ENCODE measurements at regions not wholly inside any gene's neighbourhood (a gene's known extent, or its start where the extent isn't known, plus 50 kb on each side); places are given as distances from the start of the nearest gene placed in this dataset.
A peak's percentile ranks its signal among the peaks of the same experiment; 100 is the strongest.
"Not testable (repeated sequence)": the region's sequence is repeated elsewhere in the genome, so short reads cannot be mapped to it uniquely, and the experiment has no call there.

DNA sequence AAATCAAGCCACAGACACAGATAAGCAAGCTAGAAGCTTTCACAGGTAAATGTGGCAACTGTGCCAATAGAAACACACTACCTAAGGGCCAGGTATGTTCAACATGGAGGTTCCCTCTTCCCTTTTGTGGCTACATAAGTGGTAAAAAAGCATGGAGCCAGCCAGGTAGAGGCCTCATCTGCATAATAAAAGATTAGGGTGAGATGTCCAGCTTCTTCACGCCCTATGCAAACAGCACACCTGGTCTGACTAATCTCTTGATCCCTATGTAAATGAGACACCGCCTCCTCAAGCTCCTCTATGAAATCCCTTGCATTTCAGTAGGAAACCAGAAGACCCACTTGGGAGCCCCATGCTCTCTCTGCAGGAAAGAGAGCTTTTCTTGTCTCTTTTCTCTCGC lies 282.2 kb downstream of the NEBL start:
- DNase-seq, result no peak

GRCh38 chr10:20608503-20608902 lies 288.6 kb downstream of the NEBL start:
- no peak for DNase-seq

DNA sequence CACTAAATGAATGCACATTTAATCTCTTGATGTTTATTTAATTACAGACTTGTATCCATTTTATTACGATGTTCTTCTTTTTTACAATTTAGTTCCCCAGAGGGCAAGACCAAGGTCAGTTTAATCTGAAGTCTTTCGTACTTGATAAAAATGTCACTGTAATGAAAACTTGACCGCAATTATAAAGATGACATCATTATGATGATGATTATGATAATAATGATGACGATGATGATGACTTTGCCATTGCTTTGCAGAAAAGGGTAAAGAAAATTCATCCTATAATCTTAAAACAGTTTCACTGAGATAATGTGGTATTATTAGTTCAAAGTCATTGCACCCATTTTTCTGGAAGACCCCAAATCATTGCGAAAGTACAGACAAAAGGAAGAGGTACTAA lies 290.1 kb downstream of the NEBL start:
- DNase-seq, result no peak

- no peak for DNase-seq
Measured at GRCh38 chr10:20601941-20602461, 295.1 kb downstream of the NEBL start.

GRCh38 chr10:20598590-20598989 lies 298.5 kb downstream of the NEBL start:
- no peak for DNase-seq

DNA sequence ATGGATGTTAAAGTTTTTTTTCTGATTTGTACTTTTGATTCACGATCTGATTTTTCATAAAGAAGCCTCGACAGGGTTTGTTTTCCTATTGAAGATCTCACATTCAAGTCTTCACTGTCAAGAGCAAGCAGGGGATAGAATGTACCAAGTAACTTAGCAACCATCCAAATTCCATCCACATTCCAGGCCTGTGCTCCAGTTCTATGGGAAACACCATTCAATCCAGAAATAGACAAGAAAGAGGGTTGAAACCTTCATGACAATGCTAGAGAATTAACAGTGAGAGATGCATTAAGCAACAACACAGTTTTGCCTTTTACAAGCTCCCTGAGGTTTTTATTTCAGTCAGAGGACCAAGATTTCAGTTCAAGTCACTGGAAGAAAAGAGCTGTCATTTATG lies 300.2 kb downstream of the NEBL start:
- DNase-seq, result peak; percentile 28

DNA sequence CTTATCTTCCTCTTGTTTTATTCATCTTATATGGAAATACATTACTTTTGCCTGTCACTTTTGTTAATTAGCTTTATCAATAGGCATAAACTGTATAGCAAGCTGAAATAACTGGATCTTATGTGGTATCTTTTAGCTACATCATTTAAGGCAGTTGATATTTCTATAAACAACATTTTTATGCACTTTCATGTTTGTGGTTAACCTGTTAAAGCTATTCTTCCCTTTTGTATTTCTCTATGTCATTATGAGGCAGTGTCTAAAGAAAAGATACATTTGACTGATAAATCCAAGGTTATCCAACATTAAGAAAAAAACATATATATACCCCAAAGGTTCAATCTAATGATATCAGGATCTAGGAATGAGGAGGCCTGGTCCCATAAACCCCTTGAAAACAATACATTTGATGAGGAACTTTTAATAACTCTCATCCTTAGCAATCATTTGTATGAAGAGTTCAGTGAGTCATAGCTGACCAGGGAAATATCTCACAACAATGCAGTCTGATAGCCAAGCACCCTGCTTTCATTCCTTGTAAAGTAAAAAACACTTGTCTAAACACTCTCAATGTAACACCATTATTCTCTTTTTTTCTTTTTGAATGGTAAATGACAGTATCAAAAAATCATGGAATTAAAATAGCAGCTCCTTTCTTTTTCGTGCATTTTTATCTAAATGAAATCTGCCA lies 300.9 kb downstream of the NEBL start:
- DNase-seq, result no peak

DNA sequence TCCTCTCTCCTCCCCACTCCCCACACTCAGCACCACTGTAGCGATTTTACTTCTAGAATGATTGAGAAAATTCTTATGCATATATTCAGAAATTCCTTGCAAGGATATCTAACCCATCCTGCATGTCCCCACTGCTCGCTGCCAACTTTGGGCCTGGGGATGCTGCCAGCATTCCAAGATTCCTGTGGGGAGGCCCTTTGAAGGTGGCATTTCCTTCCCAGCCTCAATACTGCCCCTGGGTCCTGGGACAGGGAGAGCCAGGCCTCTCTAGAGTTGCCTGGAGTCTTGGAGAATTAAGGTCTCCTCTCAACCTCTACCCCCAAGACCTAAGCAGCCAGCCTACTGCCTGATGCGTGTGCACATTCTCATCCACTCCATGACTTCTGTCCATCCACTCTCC lies 303.5 kb downstream of the NEBL start:
- no peak for DNase-seq

DNA sequence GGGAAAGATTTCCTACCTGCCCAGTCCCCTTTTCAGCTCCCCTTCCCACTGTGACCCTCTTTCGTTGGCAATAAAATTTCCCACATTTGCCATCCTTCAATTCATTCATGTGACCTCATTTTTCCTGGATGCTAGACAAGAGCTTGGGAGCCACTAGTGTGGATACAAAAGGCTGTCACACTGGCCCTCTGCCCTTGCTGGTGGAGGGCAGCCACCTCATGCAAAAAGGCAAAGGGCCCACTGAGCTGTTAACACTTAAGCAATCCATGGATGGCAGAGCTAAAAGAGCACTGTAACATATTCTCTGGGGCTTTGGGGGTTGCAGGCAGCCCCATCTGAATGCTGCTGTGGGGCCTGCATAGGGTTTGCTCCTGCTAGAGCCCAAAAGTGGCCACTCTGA lies 315.1 kb downstream of the NEBL start:
- no peak for DNase-seq

GRCh38 chr10:20573924-20574323 lies 323.2 kb downstream of the NEBL start:
- no peak for DNase-seq

- not testable (repeated sequence) for DNase-seq
Measured at GRCh38 chr10:20555990-20556389, 341.1 kb downstream of the NEBL start.

- DNase-seq, result no peak
Measured at GRCh38 chr10:20552382-20552781, 344.7 kb downstream of the NEBL start.

DNA sequence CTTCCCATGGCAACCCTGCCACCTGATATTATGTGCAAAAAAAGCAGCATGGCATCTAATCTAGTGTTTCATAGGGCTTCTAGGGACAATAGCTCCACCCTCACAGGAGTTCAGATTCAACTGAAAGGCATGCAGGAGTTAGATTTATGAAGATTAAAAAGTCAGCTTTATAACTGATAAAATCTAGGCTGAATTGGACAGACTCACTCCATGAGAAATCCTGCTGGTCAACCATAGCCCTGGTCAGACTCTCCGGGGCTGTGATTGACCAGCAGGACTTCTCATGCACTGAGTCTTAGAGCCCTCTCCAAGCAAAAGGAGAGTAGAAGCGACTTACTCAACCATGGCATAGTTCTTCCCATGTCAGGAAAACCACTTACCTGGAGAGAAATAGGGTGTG lies 345.4 kb downstream of the NEBL start:
- DNase-seq, result no peak

DNA sequence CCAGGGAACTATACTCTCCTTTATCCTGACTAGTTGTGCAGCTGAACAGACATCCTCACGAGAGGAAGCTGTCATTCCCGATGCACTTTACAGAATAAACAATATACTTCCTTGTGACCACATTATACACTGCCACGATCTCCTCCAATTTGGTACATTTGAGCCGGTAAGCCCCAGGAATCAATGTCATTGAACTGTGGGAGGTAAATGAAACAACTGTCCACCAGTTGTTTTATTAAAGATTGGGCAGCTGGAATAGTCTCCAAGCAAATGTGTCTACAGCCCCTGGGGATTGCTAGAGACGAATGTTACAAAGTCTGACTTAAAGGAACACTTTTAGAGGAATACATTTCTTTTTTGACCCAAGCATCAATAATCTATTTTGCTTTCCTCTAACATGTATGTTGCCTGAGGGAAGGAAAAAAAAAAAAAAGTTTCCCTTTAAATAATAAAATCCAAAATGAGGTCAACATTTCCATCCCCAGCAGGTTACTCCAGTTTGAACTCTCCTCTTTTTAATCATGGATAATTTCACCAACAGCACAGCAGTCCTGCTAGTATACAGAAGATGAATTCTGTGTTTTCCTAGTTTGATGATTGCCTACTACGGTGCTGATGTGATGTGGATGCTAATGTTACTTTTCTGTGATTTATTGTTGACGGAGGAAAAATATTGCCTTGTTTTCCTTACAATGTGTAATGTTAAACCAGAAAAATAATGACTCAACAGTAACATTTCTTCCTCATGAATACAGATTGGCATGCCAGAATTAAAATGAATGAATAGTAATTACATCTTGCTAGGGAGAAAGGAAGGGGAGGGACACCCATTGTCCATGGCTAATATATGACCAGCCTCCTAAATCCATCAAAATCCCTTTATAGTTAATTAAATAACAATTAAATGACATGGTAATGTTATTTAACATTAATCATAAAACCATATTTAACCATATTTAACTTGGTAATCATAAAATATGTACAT lies 360.9 kb downstream of the NEBL start:
- peak; percentile 41 for DNase-seq

DNA sequence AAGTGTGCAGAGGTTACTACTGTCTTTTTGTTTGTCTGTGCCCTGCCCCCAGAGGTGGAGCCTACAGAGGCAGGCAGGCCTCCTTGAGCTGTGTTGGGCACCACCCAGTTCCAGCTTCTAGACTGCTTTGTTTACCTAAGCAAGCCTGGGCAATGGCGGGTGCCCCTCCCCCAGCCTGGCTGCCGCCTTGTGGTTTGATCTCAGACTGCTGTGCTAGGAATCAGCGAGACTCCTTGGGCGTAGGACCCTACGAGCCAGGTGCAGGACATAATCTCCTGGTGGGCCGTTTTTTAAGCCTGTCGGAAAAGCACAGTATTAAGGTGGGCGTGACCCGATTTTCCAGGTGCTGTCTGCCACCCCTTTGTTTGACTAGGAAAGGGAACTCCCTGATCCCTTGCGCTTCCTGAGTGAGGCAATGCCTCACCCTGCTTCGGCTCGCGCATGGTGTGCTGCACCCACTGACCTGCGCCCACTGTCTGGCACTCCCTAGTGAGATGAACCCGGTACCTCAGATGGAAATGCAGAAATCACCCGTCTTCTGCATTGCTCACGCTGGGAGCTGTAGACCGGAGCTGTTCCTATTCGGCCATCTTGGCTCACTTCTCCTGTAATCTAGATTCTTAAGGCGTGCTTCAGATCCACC lies 365.7 kb downstream of the NEBL start:
- not testable (repeated sequence) for DNase-seq

- DNase-seq, result no peak
Measured at GRCh38 chr10:20521186-20521585, 375.9 kb downstream of the NEBL start.

GRCh38 chr10:20515654-20516053 lies 381.5 kb downstream of the NEBL start:
- DNase-seq, result no peak

GRCh38 chr10:20512631-20513030 lies 384.5 kb downstream of the NEBL start:
- no peak for DNase-seq

DNA sequence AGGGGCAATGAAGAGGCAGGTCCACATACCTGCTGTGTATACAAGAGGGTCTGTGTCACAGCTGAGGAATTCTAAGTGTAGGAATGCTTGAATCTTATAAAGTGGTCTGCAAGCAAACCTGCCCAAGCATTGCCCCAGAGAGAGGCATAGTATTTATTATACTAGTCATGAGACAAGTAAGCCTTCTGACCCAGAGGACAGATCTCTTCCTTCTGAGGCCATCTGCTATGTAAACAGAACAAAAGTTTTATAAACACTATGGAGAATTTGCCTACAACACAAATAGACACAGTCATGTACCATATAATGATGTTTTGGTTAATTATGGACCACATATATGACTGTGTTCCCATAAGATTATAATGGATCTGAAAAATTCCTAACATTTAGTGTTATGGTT lies 388.2 kb downstream of the NEBL start:
- DNase-seq, result no peak

- DNase-seq, result no peak
Measured at GRCh38 chr10:20502903-20503585, 394.1 kb downstream of the NEBL start.

DNA sequence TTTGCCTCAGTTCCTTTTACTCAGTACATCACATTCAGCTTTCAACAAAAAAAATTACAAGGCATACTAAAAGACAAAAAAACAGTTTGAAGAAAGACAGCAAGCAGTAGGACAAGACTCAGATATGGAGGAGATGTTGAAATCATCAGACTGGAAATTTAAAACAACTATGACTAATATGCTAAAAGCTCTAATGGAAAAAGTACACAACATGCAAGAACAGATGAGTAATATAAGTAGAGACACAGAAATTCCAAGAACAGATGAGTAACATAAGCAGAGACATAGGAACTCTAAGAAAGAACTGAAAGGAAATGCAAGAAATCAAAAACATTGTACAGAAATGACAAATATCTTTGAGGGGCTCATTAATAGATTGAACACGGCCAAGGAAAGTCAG lies 402.6 kb downstream of the NEBL start:
- no peak for DNase-seq

DNA sequence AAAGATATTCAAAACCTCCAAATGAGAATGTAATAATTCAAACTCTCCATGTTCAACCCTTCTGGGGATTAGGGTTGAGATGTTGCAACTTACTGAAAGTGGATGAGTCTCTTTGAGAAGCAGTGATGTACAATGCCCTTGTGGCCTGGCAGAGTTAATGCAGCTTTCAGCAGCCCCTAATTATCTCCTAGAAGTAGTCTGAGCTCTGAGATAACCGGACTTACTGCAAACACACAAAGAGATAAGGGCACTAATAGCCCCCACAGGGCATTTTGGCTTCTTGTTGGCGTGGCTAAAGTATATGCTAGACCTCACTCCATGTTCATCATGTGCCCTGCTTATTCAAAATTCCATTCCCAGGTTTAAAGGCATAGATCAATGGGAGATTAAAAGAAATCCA lies 404.7 kb downstream of the NEBL start:
- no peak for DNase-seq

DNA sequence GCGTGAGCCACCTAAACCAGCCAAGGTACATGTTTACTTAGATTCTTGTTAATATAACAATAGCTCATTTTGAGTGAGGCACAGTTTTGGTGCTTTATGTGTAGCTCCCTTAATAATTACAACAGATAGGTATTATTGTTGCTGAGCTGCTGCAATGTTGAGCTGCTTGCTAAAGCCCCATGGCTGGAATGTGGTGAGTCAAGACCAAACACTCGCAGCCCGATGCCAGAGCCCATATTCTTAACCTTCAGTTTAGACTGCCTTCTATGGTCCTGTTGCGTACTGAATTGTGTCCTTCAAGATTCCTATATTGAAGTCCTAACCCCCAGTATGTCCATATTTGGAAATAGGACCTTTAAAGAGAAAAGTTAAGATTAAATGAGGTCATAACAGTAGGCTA lies 407.1 kb downstream of the NEBL start:
- DNase-seq, result no peak

Measured in retina (tissue), 1 donor.